Right lobe of liver (tissue), 6 donors: ENCODE measurements at regions not wholly inside any gene's neighbourhood (a gene's known extent, or its start where the extent isn't known, plus 50 kb on each side); places are given as distances from the start of the nearest gene placed in this dataset.

ENCODE experiments used
- ATAC-seq, 4 donors: fragments of 200-7000 bp; cut with Tn5 transposase; one replicate each; pipeline ENCODE4 v1.9.1; 2020; ENCODE audit warnings: mild to moderate bottlenecking in 4 of 4, moderate library complexity in 4 of 4
- DNase-seq, 3 donors: peaks; one replicate each; pipeline ENCODE4 v3.0.0-alpha.2; 2020
- H3K27ac ChIP-seq, 3 donors: fragments of 200-600 bp; one replicate each; pipeline ENCODE4 v1.8.0; 2022
- H3K27me3 ChIP-seq, 2 donors: fragments of 200-600 bp; one replicate each; pipeline ENCODE4 v1.8.0; 2022
- H3K36me3 ChIP-seq, 4 donors: fragments of 200-600 bp; sonication (generic) in 1 of 4; one replicate each; pipeline versions ENCODE4 v1.5.1 to v1.8.0; 2017 to 2022; ENCODE audit warnings: control low read depth in 1 of 4
- H3K4me1 ChIP-seq, 4 donors: fragments of 200-600 bp; sonication (generic) in 1 of 4; one replicate each; pipeline versions ENCODE4 v1.5.1 to v1.8.0; 2017 to 2022; ENCODE audit warnings: control low read depth in 1 of 4
- H3K4me3 ChIP-seq, 3 donors: fragments of 200-600 bp; one replicate each; pipeline ENCODE4 v1.8.0; 2022
- H3K9me3 ChIP-seq, 4 donors: fragments of 200-600 bp; sonication (generic) in 1 of 4; one replicate each; pipeline versions ENCODE4 v1.5.1 to v1.8.0; 2017 to 2022; ENCODE audit warnings: control low read depth in 1 of 4
- CTCF ChIP-seq, 4 donors: fragments of 200-600 bp in 3 of 4; fragments of 450-650 bp in 1 of 4; IDR thresholded peaks; one replicate each; pipeline versions ENCODE4 v1.5.1 to v1.8.0; 2016 to 2022; ENCODE audit warnings: antibody characterized with exemption in 4 of 4, mild to moderate bottlenecking in 2 of 4
- POLR2A ChIP-seq: fragments of 450-650 bp; IDR thresholded peaks from one replicate; pipeline ENCODE4 v1.6.1; 2017; ENCODE audit warnings: antibody characterized with exemption, mild to moderate bottlenecking
- WGBS: methylation state at CpG from one replicate; pipeline ENCODE4 v1.1.6; 2018; ENCODE audit warnings: low coverage, low lambda C conversion rate; ENCODE audit not compliant: insufficient coverage; ENCODE audit errors: missing lambda C conversion rate; 5-methylcytosine and 5-hydroxymethylcytosine counted together
- intact Hi-C, 2 donors: fragments of 100-400 bp; cut with DNase I; formaldehyde crosslinking; loops; one replicate each; pipeline versions ENCODE4 v1.11.2 to v1.14.1; 2022
- donor health status: DM: no; HTN: yes; CAD: no.
- donor health status: DM: no; HTN: no; CAD: no.
- donor health status: DM: no; HTN: no; CAD: no.
- donor health status: DM: no; HTN: yes; CAD: no.
- donor health status: DM: no; HTN: yes; CAD: no.

- H3K9me3 ChIP-seq, result no peaks in the 10 kb centered on the region
- no peak overlapping the region for H3K27ac ChIP-seq
- no peak overlapping the region for H3K4me3 ChIP-seq
- no peaks in the 10 kb centered on the region for H3K27me3 ChIP-seq
- no peaks in the 10 kb centered on the region for H3K4me1 ChIP-seq
- DNase-seq, result no peak
- intact Hi-C loops, result no loop called here
- TF ChIP-seq POLR2A (no peak), CTCF (IDR thresholded peaks at IDR 0.05) (no peak)
- peak in 1 of 4 donors; percentile 6 for ATAC-seq
- no CpG with 5 or more reads among the region's 6 CpGs for WGBS
- no peaks in the 10 kb centered on the region for H3K36me3 ChIP-seq
These were observed 110.8 kb downstream of the IRX2 start for GRCh38 chr5:2640717-2641116.

- ATAC-seq (no peak), DNase-seq (no peak)
- WGBS, result 59% methylated on average over 5 of the region's 5 CpGs
- H3K36me3 ChIP-seq, result no peaks in the 10 kb centered on the region
- H3K9me3 ChIP-seq, result no peaks in the 10 kb centered on the region
- TF ChIP-seq CTCF (IDR thresholded peaks at IDR 0.05) (no peak), POLR2A (no peak)
- intact Hi-C loops, result no loop called here
- no peaks in the 10 kb centered on the region for H3K4me1 ChIP-seq
- no peaks in the 10 kb centered on the region for H3K27me3 ChIP-seq
- no peak overlapping the region for H3K27ac ChIP-seq
- H3K4me3 ChIP-seq, result no peak overlapping the region
These were observed 112.1 kb downstream of the IRX2 start for GRCh38 chr5:2639425-2639824.

GRCh38 chr5:2634399-2635176, 116.9 kb downstream of the IRX2 start:
- intact Hi-C loops, result no loop called here
- ATAC-seq (no peak), DNase-seq (no peak)
- WGBS, result 39% methylated on average over 6 of the region's 11 CpGs
- no peak for TF ChIP-seq CTCF (IDR thresholded peaks at IDR 0.05)
- TF ChIP-seq POLR2A, result no peak
- Histone ChIP-seq H3K27ac (no peak overlapping the region), H3K4me3 (no peak overlapping the region), H3K36me3 (no peaks in the 10 kb centered on the region), H3K4me1 (no peaks in the 10 kb centered on the region), H3K27me3 (no peaks in the 10 kb centered on the region), H3K9me3 (no peaks in the 10 kb centered on the region)

- intact Hi-C loops, result no loop called here
- H3K4me3 ChIP-seq, result no peak overlapping the region
- no peaks in the 10 kb centered on the region for H3K36me3 ChIP-seq
- no peak overlapping the region for H3K27ac ChIP-seq
- DNase-seq (no peak), ATAC-seq (no peak)
- no peaks in the 10 kb centered on the region for H3K4me1 ChIP-seq
- H3K27me3 ChIP-seq, result no peaks in the 10 kb centered on the region
- 80% methylated on average over 4 of the region's 15 CpGs for WGBS
- H3K9me3 ChIP-seq, result no peaks in the 10 kb centered on the region
- TF ChIP-seq POLR2A, result no peak
- TF ChIP-seq CTCF (IDR thresholded peaks at IDR 0.05), result no peak
These were observed 117.5 kb downstream of the IRX2 start for GRCh38 chr5:2633992-2634391.
